PFSK-1 (cell line): ENCODE measurements at regions not wholly inside any gene's neighbourhood (a gene's known extent, or its start where the extent isn't known, plus 50 kb on each side); places are given as distances from the start of the nearest gene placed in this dataset.

Experiments used
- FOXP2 ChIP-seq: optimal IDR thresholded peaks from 2 replicates; pipeline ENCODE3; 2011; ENCODE audit warnings: borderline replicate concordance, control low read depth, inconsistent platforms; ENCODE audit not compliant: insufficient read depth; ENCODE audit errors: extremely low read length, extremely low read depth
- POLR2AphosphoS5 ChIP-seq: IDR thresholded peaks from 2 replicates; pipeline ENCODE4 v1.6.1; 2012; ENCODE audit warnings: low read depth, mild to moderate bottlenecking, control low read depth, low read length, moderate library complexity
- SIN3A ChIP-seq: IDR thresholded peaks from 2 replicates; pipeline ENCODE4 v1.6.1; 2012; ENCODE audit warnings: mild to moderate bottlenecking, low read length, moderate library complexity, borderline replicate concordance; ENCODE audit not compliant: insufficient read depth
- TAF1 ChIP-seq: IDR thresholded peaks from 2 replicates; pipeline ENCODE4 v1.6.1; 2012; ENCODE audit warnings: low read length, control low read depth, borderline replicate concordance; ENCODE audit not compliant: insufficient read depth
- TF ChIP-seq, protein P1 (sequence below), 2 experiments: IDR thresholded peaks; 2 replicates each; pipeline versions ENCODE4 v1.6.1 to v1.8.0; 2011 to 2012; ENCODE audit warnings: low read depth in 2 of 2, low read length in 2 of 2, control low read depth in 1 of 2, inconsistent platforms in 1 of 2, mild to moderate bottlenecking in 1 of 2, moderate library complexity in 1 of 2; ENCODE audit not compliant: insufficient read depth in 1 of 2

DNA sequence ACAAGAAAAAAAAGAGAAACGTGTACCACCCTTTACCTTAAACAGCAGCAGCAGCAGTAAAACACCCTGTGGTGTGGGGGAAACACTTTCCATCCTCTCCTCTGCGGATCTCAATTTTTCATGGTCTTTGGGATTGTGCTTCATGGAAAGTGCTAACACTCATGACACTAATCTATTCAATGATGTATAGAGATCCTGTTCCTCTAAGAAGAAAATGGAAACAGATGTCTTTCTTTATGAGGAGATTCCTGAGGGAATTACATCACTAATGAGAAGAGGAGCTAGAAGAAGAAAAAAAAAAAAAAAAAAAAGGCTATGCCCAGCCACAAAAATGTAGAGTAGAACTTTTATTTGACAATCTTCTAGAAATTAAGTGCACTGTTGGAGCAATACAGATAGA lies 62.9 kb upstream of the NDST3 start:
- TF ChIP-seq FOXP2 (no peak), TAF1 (no peak), POLR2AphosphoS5 (no peak), SIN3A (no peak)
- TF ChIP-seq, protein P1, sequence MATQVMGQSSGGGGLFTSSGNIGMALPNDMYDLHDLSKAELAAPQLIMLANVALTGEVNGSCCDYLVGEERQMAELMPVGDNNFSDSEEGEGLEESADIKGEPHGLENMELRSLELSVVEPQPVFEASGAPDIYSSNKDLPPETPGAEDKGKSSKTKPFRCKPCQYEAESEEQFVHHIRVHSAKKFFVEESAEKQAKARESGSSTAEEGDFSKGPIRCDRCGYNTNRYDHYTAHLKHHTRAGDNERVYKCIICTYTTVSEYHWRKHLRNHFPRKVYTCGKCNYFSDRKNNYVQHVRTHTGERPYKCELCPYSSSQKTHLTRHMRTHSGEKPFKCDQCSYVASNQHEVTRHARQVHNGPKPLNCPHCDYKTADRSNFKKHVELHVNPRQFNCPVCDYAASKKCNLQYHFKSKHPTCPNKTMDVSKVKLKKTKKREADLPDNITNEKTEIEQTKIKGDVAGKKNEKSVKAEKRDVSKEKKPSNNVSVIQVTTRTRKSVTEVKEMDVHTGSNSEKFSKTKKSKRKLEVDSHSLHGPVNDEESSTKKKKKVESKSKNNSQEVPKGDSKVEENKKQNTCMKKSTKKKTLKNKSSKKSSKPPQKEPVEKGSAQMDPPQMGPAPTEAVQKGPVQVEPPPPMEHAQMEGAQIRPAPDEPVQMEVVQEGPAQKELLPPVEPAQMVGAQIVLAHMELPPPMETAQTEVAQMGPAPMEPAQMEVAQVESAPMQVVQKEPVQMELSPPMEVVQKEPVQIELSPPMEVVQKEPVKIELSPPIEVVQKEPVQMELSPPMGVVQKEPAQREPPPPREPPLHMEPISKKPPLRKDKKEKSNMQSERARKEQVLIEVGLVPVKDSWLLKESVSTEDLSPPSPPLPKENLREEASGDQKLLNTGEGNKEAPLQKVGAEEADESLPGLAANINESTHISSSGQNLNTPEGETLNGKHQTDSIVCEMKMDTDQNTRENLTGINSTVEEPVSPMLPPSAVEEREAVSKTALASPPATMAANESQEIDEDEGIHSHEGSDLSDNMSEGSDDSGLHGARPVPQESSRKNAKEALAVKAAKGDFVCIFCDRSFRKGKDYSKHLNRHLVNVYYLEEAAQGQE (IDR thresholded peaks at IDR 0.05; ENCODE audit: insufficient read depth in 1 of 2, low read depth in 2 of 2, low read length in 2 of 2), result no peak

- TF ChIP-seq SIN3A (no peak), POLR2AphosphoS5 (no peak)
Measured at GRCh38 chr4:117983541-117984365, 50.5 kb upstream of the NDST3 start.

DNA sequence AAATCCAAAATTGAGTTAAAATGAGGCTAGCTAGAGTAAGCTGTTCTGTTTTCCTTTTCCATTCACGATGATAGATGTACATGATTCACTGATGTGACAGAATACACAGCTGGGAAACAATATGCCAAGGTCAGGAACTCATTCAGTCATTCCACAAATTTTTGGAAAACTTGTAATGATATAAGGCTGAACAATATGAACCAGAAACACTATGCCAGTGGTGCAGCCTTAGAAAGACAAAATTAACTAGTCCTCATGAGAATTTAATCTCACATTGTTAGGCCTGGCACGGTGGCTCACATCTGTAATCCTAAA lies 50.0 kb upstream of the NDST3 start:
- TF ChIP-seq, protein P1 (IDR thresholded peaks at IDR 0.05; ENCODE audit: insufficient read depth in 1 of 2, low read depth in 2 of 2, low read length in 2 of 2), result no peak
- no peak for TF ChIP-seq TAF1
- no peak for TF ChIP-seq POLR2AphosphoS5
- no peak for TF ChIP-seq FOXP2
- no peak for TF ChIP-seq SIN3A
